Islet of Langerhans (tissue), 1 donor: ENCODE measurements at regions not wholly inside any gene's neighbourhood (a gene's known extent, or its start where the extent isn't known, plus 50 kb on each side); places are given as distances from the start of the nearest gene placed in this dataset.
"Not testable (repeated sequence)": the region's sequence is repeated elsewhere in the genome, so short reads cannot be mapped to it uniquely, and the experiment has no call there.

ENCODE experiments used
- FAIRE-seq: peaks from one replicate; lab custom pipeline; 2011; peaks lifted over from hg19 to GRCh38; lab: Jason Lieb, UNC

GRCh38 chr9:103068753-103069152 lies 73.6 kb downstream of the CYLC2 start:
- no peak for FAIRE-seq

GRCh38 chr9:103078581-103078980 lies 83.4 kb downstream of the CYLC2 start:
- FAIRE-seq = no peak

- no peak for FAIRE-seq
These were observed 87.4 kb downstream of the CYLC2 start for GRCh38 chr9:103082494-103082893.

- no peak for FAIRE-seq
These were observed 94.2 kb downstream of the CYLC2 start for GRCh38 chr9:103089357-103089756.

- FAIRE-seq = no peak
These were observed 109.0 kb downstream of the CYLC2 start for GRCh38 chr9:103104101-103104500.

GRCh38 chr9:103116246-103116645 lies 121.1 kb downstream of the CYLC2 start:
- FAIRE-seq = no peak

- FAIRE-seq = no peak
These were observed 131.4 kb downstream of the CYLC2 start for GRCh38 chr9:103126494-103126893.

- FAIRE-seq = no peak
These were observed 144.8 kb downstream of the CYLC2 start for GRCh38 chr9:103139891-103140290.

GRCh38 chr9:103152473-103152872 lies 157.3 kb downstream of the CYLC2 start:
- no peak for FAIRE-seq

GRCh38 chr9:103167530-103167929 lies 172.4 kb downstream of the CYLC2 start:
- no peak for FAIRE-seq

- FAIRE-seq = no peak
These were observed 173.1 kb downstream of the CYLC2 start for GRCh38 chr9:103168254-103168653.

- no peak for FAIRE-seq
These were observed 174.7 kb downstream of the CYLC2 start for GRCh38 chr9:103169798-103170197.

- FAIRE-seq = no peak
These were observed 188.6 kb downstream of the CYLC2 start for GRCh38 chr9:103183701-103184171.

GRCh38 chr9:103186959-103187358 lies 191.8 kb downstream of the CYLC2 start:
- no peak for FAIRE-seq

- FAIRE-seq = no peak
These were observed 193.7 kb downstream of the CYLC2 start for GRCh38 chr9:103188781-103189350.

- no peak for FAIRE-seq
These were observed 198.9 kb downstream of the CYLC2 start for GRCh38 chr9:103193992-103194391.

GRCh38 chr9:103203172-103203571 lies 208.0 kb downstream of the CYLC2 start:
- FAIRE-seq = no peak

GRCh38 chr9:103205881-103206585 lies 210.9 kb downstream of the CYLC2 start:
- not testable (repeated sequence) for FAIRE-seq

- FAIRE-seq = no peak
These were observed 215.5 kb downstream of the CYLC2 start for GRCh38 chr9:103210607-103211006.

GRCh38 chr9:103215197-103215596 lies 220.1 kb downstream of the CYLC2 start:
- FAIRE-seq = no peak

- no peak for FAIRE-seq
These were observed 230.8 kb downstream of the CYLC2 start for GRCh38 chr9:103225702-103226646.

- FAIRE-seq = no peak
These were observed 231.5 kb downstream of the CYLC2 start for GRCh38 chr9:103226647-103227013.

GRCh38 chr9:103237571-103238109 lies 242.5 kb downstream of the CYLC2 start:
- not testable (repeated sequence) for FAIRE-seq
